ENCODE measurements at regions not wholly inside any gene's neighbourhood (a gene's known extent, or its start where the extent isn't known, plus 50 kb on each side); places are given as distances from the start of the nearest gene placed in this dataset.
"Not testable (repeated sequence)": the region's sequence is repeated elsewhere in the genome, so short reads cannot be mapped to it uniquely, and the experiment has no call there.

DNA sequence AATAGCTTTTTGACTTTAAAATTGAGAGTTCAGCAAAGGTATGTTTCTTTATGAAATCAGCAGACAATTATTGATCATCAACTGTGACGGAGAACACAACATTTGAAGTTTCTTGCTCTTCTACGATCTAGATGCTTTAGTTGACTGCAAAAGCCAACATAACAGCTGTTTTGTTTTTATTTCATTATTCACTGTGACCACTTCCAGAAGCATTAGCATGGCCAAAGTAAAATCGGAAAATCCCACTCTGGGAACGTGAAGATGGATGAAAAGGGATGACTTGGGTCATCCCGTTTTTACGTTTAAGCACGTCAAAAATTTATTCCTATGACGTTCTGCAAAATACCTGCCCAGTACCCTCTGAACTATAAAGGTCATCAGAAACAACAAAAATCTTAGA is 833.0 kb upstream of the ADAMTS5 start:
- DNase-seq: no peak

DNA sequence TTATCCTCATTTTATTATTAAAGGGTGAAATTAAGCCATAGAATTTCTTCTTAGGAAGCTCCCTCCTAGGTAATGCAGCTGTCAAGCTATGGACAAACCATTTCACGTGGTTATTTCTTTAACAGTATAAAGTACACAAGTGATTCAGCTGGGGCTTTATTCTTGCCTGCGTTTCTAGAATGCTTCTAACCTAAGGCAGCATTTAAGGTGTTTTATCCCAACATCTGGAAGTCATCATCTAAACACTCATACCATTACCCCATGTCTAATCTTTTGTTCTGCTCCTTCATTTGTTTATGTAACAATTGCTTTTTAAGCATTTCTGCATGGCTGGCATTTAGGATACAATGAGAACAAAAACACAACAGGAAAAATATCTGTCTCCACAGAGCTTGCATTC is 829.2 kb upstream of the ADAMTS5 start:
- DNase-seq: no peak

DNA sequence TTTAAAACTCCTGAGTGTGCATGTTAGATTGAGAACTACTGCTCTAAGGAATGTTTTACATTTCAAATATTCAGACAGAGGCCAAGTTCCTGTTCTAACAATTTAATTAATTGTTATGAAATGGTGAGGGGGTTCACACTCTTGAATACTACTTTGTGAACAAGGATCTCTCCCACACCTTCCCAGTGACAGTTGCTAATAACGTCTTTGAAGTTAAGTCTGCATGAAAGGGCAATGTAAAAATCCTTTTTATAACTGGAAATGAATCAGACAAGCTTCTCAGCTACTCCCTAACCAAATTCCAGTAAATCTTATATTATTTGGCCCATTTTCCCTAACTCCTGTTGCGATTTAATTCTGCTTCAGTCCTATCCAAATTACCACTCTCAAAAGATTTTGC is 828.5 kb upstream of the ADAMTS5 start:
- no peak for DNase-seq

DNA sequence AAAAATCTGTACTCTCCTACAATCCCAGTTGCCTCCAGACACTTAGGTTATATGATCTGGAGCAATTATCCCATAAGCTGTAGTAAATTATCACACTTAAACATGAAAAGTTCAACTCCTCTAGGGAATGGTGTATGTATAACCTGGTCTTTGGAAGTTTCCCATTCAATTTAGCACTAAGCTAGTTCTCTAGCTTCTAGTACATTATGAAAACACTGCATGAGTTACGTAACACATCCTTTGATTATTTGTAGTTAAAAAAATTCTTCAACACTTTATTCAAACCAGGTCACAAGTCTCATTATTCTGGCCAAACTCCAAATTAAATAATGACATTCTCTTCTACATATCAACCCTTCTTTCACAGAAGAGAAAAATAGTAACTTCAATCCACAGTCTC is 827.0 kb upstream of the ADAMTS5 start:
- DNase-seq: no peak

DNA sequence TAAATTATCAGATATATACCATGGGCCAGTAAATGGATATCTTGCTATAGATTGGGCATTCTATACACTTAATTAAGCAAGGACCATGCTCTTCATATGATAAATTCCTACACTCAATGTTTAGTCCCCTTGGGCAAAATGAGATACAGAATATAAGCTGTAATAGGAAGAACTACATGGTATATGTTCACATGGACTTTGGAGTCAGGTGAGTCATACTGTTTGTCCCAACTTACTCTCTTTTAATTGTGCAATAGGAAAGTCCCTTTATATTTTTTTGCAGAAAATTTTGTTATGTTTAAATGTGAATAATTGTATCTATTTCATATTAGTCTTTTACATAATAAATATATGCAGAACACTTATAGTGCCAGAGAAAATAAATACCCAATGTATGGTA is 820.2 kb upstream of the ADAMTS5 start:
- no peak for DNase-seq

DNA sequence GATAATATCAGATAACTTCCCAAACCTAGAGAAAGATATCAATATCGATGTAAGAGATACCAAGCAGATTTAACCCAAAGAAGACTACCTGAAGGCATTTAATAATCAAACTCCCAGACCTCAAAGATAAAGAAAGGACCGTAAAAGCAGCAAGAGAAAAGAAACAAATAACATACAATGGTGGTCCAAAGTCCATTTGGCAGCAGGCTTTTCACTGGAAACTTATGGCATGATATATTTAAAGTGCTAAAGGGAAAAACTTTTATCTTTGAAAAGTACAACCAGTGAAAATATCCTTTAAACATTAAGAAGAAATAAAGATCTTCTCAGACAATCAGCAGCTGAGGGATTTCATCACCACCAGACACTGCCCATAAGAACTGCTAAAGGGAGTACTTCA is 812.7 kb upstream of the ADAMTS5 start:
- no peak for DNase-seq

DNA sequence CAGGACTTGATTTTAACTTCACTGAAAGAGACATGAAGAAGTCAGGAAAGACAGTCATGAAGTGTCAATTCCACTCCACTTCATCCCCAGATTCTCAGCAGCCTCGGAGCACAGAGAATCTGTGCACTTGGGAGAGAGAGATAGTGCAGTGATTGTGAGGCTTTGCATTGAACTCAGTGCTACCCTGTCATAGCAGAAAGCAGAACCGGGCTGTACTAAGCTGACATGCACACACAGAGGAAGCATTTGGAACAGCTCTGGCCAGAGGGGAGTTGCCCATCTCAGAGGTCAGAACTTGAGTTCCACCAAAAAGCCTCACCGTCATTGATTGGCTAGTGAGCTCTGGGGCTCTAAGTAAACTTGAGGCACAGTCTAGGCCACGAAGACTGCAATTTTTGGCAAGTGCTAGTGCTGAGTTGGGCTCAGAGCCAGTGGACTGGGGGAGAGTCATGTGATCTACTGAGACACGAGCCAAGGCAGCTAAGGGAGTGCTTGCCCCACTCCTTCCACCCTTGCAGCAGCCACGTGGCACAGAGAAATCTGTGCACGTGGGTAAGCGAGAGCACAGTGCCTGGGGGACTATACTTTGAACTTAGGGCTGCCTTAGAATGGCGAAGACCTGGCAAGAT is 810.2 kb upstream of the ADAMTS5 start:
- DNase-seq: no peak

DNA sequence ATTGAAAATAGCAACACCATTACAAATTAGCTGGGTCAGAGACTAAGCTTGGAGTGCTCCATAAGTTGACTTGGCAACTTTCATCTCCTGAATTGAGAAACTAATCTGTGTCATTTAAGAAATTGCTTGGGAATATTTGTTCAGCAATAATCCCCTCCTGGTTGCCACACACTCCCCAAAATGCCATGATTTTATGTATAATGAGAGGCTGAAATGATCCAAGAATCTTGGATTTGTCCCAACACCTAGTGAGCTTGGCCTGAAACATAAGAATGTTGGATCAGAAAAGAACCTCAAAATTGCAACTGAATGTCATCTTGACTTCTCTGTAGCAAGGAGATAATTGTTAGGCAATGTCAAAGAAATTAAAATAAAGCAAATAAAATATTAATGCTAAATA is 805.9 kb upstream of the ADAMTS5 start:
- no peak for DNase-seq

DNA sequence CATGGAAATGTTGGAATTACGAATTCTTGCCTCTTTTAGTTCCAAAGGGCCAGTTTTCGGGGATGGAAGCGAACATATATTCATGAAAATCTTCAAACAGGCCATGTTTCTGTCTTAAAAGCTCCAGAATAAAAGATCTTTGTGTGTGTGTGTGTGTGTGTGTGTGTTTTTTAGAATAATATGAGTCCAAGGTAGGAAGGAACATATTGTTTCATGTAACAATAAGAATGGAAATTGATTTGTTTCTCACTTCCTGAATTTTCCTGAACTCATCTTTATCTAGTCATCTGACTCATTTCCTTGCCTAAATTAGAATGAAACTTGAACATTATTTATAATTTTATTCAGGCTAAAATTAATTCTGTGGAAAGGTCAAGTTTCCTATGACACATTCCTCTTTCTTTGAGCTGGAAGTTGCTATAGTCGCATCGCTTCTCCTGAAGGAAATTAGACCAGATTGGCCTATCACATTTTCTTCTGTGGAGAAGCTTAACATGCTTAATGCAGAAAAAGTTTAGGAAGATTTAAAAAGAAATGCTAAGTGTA is 805.1 kb upstream of the ADAMTS5 start:
- DNase-seq: no peak

DNA sequence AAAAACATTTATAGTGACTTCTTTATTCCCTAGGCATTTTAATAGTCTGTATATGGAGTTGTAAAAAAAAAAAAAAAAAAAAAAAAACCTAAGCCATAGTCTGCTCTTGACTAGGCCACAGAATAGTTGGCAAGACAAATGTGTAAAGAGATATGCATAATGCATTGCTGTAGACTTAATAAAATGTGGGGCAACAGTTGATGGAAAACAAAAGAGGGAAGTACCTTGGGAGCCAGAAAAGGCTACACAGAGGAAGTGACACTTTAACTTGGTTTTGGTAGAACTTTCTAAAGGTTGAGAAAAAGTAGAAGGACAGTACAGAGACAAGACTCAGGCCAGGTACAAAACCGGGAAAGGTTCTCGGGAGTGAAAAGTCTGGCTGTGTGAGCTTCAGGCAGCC is 802.9 kb upstream of the ADAMTS5 start:
- peak; percentile 1 for DNase-seq

DNA sequence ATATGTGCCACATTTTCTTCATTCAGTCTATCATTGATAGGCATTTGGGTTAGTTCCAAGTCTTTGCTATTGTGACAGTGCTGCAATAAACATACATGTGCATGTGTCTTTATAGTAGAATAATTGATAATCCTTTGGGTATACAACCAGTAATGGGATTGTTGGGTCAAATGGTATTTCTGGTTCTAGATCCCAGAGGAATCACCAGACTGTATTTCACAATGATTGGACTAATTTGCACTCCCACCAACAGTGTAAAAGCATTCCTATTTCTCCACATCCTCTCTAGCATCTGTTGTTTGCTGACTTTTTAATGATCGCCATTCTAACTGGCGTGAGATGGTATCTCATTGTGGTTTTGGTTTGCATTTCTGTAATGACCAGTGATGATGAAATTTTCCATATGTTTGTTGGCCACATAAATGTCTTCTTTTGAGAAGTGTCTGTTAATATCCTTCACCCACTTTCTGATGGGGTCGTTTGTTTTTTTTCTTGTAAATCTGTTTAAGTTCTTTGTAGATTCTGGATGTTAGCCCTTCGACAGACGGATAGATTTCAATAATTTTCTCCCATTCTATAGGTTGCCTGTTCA is 801.3 kb upstream of the ADAMTS5 start:
- DNase-seq: not testable (repeated sequence)

DNA sequence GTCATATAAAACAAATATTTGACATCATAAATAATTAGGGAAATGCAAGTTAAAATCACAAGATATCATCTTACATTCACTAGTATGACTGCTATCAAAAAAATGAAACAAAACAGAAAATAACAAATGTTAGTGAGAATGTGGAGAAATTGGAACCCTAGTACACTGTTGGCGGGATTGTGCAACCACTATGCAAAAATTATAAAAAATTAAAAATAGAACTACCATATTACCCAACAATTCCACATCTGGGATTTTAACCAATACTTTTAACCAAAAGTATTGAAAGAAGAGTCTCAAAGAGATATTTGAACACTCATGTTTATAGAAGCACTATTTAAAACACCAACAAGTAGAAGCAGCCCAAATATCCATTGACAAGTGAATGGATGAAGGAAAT is 797.2 kb upstream of the ADAMTS5 start:
- DNase-seq: no peak

DNA sequence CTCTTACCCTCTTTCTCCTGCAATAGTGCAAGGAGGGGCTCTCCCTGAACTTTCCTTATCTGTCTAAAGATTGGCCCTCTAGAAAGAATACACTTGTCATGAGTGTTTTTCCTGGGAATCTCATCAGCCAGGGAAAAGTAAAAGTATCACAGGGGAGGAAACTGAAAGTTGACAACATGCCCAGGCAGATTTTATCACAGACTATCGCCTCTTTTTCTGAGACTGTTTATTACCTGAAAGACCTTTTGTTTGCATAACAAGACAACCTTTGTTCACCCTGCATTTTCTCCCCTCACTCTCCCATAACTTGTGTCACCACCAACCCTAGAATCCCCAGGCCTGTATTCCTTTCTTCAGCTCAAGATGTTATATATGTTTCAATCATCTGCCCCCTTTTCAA is 794.7 kb upstream of the ADAMTS5 start:
- no peak for DNase-seq

DNA sequence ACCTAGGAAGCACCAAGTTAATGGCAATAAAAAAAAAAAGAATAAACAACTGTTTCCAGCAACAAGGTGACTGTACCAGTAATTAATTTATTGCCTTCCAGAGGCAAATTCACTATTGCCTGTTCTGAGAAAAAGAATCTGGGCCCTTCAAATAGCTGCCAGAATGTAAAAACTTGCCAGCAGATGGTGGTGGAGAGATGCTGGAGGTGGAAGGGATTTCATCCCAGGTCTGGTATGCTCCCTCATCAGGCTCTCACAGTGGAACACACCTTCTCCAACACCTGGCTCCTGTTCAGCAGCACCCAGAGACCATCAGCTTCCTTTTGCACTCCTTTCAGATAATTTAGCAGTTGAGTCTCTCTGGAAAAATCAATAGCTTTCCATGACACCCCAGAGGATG is 792.9 kb upstream of the ADAMTS5 start:
- no peak for DNase-seq

DNA sequence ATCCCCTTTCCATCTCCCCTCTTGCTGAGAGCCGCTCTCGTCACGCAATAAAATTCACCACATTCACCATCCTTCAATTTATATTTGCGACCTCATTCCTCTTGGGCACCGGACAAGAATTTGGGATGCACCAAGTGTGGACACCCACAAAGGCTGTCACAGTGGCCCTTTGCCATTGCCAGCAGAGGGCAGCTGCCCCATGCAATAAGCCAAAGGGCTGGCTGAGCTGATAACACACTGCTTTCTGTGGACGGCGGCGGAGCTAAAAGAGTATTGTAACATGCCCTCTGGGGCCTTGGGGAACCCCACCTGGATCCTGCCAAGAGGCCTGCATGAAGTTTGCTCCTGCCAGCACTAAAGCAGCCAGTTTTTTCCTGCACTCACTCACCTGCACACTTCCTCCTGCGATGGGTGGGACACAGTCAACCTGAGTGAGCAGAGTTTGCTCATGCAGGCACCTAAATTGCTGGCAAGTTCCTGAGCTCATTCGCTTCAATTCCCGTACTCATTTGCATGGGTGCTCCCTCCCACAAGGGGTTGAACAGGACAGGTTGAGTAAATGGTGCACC is 792.3 kb upstream of the ADAMTS5 start:
- DNase-seq: peak; percentile 1

DNA sequence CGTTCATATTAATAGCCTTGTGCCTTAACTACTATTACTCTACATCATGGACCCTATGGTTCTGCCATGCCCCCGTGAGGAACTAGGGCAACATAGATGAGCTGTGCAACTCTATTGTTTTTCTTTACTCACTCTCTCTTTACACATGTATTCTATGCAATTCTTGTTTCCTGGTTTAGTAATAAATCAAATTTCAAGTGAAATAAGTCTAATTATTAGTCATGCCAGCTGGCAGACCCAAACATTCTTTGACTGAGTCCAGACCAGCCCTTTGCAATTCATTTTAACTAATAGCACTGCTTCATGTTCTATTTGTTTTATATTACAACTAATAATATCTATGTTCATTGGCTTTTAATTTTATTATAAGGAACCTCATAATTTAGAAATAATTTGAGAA is 789.3 kb upstream of the ADAMTS5 start:
- DNase-seq: no peak

DNA sequence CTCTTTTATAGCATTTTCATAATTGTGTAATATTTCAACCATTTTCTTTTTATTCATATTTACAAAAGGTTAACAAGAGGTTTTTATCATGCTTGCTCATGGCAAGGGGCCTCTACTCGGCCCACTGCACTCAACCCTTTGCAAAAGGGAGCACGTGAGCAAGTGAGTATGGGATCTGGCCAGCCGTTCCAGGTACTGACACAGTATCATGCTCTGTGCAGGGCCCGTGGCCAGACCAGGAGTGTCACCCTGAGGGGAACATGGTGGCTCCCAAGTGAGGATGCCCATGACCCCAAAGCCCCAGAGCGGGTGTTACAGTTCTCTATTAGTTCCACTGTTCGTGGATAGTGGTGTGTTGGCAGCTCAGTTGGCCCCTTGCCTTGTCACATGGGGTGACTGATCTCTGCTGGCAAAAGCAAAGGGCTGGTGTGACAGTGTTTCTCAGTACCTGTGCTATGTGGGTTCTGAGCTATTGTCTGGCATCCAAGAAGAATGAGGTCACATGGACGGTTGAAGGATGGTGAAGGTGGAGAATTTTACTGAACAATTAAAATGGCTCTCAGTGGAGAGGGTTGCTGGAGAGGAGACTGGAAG is 777.2 kb upstream of the ADAMTS5 start:
- DNase-seq: no peak

DNA sequence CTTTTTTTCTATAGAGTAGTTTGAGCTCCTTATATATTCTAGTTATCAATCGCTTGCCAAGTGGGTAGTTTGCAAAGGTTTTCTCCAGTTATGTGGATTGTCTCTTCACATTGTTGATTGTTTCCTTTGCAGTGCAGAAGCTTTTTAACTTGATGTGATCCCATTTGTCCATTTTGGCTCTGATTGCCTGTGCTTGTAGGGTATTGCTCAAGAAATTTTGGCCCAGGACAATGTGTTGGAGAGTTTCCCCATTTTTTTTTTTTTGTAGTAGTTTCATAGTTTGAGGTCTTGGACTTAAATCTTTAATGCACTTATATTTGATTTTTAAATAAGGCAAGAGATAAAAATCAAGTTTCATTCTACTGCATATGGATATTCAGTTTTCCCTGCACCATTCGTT is 774.8 kb upstream of the ADAMTS5 start:
- no peak for DNase-seq

DNA sequence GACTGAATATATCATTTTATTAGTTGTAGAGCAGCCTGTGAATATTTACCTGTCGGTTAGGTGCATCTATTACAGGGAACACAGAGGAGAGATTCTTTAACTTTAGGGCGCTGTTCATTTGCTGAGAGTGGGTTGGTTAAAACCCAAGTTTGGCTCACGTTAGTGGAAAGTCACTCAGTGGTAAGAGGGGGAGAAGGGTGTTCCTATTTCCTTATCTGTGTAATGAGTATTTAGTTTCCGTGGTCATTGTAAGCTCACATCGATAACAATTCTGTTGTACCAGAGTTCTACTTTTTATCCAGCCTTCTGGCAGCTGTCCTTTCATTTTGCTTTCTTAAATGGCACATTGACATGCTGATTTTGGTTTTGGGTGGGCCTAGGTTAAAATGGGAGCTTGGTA is 773.2 kb upstream of the ADAMTS5 start:
- DNase-seq: no peak

DNA sequence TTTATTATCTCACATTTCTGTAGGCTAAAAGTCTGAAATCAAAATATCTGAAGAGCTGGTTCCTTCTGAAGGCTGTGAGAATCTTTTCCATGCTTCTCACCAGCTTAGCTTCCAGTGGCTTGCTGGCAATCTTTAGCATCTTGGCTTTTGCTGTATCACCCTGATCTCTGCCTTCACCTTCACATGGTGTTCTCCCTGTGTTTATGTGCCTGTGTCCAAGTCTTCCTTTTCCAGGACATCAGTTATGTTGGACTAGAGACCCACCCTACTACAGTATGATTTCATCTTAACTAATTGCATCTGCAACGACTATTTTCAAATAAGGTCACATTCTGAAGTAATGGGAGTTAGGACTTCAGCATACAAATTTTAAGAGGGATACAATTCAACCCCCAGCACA is 772.3 kb upstream of the ADAMTS5 start:
- DNase-seq: no peak

DNA sequence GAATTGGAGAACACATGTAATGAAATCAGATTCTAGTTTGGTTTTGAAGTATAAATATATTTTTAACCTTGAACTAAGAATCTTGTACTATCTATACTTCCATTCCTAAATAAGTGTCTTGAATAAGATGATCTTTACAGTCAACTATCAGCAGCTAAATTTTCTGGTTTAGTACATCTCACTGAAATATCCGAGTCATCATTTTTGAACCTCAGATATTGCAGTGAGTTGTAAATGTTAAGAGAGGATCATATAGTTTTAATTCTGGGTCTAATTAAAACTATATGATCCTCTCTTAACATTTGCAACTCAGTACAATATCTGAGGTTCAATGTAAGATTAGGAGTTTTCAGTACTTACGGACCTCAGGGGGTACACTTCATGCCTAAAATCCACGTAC is 768.8 kb upstream of the ADAMTS5 start:
- no peak for DNase-seq

DNA sequence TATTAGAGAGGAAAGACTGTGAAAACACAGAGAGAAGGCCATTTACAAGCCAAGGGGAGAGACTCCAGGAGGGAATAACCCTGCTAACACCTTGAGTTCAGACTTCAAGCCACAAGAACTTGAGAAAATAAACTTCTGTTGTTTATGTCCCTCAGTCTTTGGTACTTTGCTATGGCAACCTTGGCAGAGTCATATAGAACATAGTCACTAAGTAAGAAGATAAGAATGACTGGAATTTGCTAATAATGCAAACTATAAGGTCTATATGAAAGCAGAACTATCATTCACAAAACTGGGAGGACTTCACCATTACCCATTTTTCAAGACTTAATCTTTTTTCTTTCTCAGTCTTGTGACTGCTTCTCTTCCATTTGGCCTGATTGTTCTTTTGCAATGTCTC is 767.3 kb upstream of the ADAMTS5 start:
- DNase-seq: no peak

DNA sequence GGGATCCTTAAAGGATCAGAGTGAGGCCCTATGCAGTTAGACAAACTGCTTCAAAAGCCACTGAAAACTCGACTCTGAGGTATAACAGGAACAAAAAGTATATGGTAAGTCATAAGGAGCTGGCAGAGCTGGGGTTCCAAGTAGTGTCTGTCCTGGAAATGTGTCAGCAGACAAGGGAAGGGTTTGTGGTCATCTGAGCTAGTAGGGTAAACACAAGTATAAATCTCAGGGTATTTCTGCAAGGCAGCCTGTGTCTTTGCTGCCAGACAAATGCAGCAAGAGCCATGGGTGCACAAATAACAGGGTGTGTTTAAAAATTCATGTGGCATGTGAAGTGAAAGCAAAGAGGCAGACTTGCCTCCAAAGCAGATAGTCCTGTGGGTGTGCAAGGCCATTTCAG is 759.0 kb upstream of the ADAMTS5 start:
- no peak for DNase-seq

DNA sequence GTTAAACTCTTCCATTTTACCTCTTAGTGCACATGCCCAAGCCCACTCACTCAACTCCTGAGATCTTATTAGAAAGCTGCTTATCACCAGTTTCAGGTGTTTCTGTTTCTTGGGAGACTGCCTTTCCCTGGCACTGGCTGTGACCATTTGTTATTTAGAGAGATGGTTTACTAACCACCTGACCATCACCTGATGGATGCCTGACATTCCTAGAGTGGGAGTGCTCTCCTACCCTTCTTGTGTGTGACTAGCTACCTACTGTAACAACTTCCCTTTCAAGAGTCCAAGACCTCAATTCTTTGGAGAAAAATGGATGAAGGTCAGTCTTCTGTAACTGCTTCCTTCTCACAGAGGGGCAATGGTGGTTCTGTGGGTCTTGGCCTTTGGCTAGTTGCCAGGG is 755.2 kb upstream of the ADAMTS5 start:
- no peak for DNase-seq
